ENCODE measurements at regions not wholly inside any gene's neighbourhood (a gene's known extent, or its start where the extent isn't known, plus 50 kb on each side); places are given as distances from the start of the nearest gene placed in this dataset.
"Not testable (repeated sequence)": the region's sequence is repeated elsewhere in the genome, so short reads cannot be mapped to it uniquely, and the experiment has no call there.

GRCh38 chr2:118469103-118469502, 378.3 kb downstream of the EN1 start:
- DNase-seq (ENCODE audit: low read depth in 3 of 3), result no peak

GRCh38 chr2:118464546-118465265, 376.4 kb downstream of the INSIG2 start:
- DNase-seq (ENCODE audit: low read depth in 3 of 3), result no peak

GRCh38 chr2:118464046-118464445, 375.8 kb downstream of the INSIG2 start:
- no peak for DNase-seq (ENCODE audit: low read depth in 3 of 3)

- no peak for DNase-seq (ENCODE audit: low read depth in 3 of 3)
These were observed 372.2 kb downstream of the INSIG2 start for GRCh38 chr2:118460425-118460824.

GRCh38 chr2:118459426-118459825, 371.2 kb downstream of the INSIG2 start:
- DNase-seq (ENCODE audit: low read depth in 3 of 3), result no peak

- DNase-seq (ENCODE audit: low read depth in 3 of 3), result no peak
These were observed 369.7 kb downstream of the INSIG2 start for GRCh38 chr2:118457951-118458350.

GRCh38 chr2:118449401-118449800, 361.1 kb downstream of the INSIG2 start:
- DNase-seq (ENCODE audit: low read depth in 3 of 3), result no peak

GRCh38 chr2:118443596-118443995, 355.3 kb downstream of the INSIG2 start:
- no peak for DNase-seq (ENCODE audit: low read depth in 3 of 3)

GRCh38 chr2:118442996-118443553, 354.8 kb downstream of the INSIG2 start:
- no peak for DNase-seq (ENCODE audit: low read depth in 3 of 3)

- no peak for DNase-seq (ENCODE audit: low read depth in 3 of 3)
These were observed 353.8 kb downstream of the INSIG2 start for GRCh38 chr2:118442046-118442445.

GRCh38 chr2:118440404-118441098, 352.3 kb downstream of the INSIG2 start:
- no peak for DNase-seq (ENCODE audit: low read depth in 3 of 3)

- DNase-seq (ENCODE audit: low read depth in 3 of 3), result no peak
These were observed 349.2 kb downstream of the INSIG2 start for GRCh38 chr2:118437501-118437900.

- no peak for DNase-seq (ENCODE audit: low read depth in 3 of 3)
These were observed 343.7 kb downstream of the INSIG2 start for GRCh38 chr2:118431997-118432396.

- DNase-seq (ENCODE audit: low read depth in 3 of 3), result no peak
These were observed 343.3 kb downstream of the INSIG2 start for GRCh38 chr2:118431586-118431985.

- no peak for DNase-seq (ENCODE audit: low read depth in 3 of 3)
These were observed 342.9 kb downstream of the INSIG2 start for GRCh38 chr2:118431165-118431517.

- no peak for DNase-seq (ENCODE audit: low read depth in 3 of 3)
These were observed 342.4 kb downstream of the INSIG2 start for GRCh38 chr2:118430510-118431164.

GRCh38 chr2:118425191-118425590, 336.9 kb downstream of the INSIG2 start:
- no peak for DNase-seq (ENCODE audit: low read depth in 3 of 3)

GRCh38 chr2:118423776-118424175, 335.5 kb downstream of the INSIG2 start:
- DNase-seq (ENCODE audit: low read depth in 3 of 3), result no peak

GRCh38 chr2:118421648-118422047, 333.4 kb downstream of the INSIG2 start:
- DNase-seq (ENCODE audit: low read depth in 3 of 3), result no peak

GRCh38 chr2:118417406-118418120, 329.3 kb downstream of the INSIG2 start:
- no peak for DNase-seq (ENCODE audit: low read depth in 3 of 3)

GRCh38 chr2:118415186-118415585, 326.9 kb downstream of the INSIG2 start:
- DNase-seq (ENCODE audit: low read depth in 3 of 3), result not testable (repeated sequence)

Measured in stimulated activated CD4-positive, alpha-beta T cell treated with anti-CD3 and anti-CD28 coated beads, TNF-alpha, amount 100 ng/mL, for 48 hours (primary cell).